Mucosa of descending colon (tissue), 3 donors: ENCODE measurements at regions not wholly inside any gene's neighbourhood (a gene's known extent, or its start where the extent isn't known, plus 50 kb on each side); places are given as distances from the start of the nearest gene placed in this dataset.

ENCODE experiments used
- ATAC-seq: fragments of 200-7000 bp; cut with Tn5 transposase; one replicate; pipeline ENCODE4 v1.9.1; 2020; ENCODE audit warnings: mild to moderate bottlenecking, moderate library complexity
- DNase-seq, 3 donors: peaks; one replicate each; pipeline ENCODE4 v3.0.0-alpha.2; 2020
- H3K36me3 ChIP-seq: fragments of 200-600 bp; one replicate; pipeline ENCODE4 v1.8.0; 2021; ENCODE audit warnings: low read depth, mild to moderate bottlenecking
- H3K4me1 ChIP-seq: fragments of 200-600 bp; one replicate; pipeline ENCODE4 v1.8.0; 2021; ENCODE audit warnings: low read depth, mild to moderate bottlenecking
- H3K4me3 ChIP-seq: fragments of 200-600 bp; one replicate; pipeline ENCODE4 v1.8.0; 2021; ENCODE audit warnings: mild to moderate bottlenecking
- H3K9me3 ChIP-seq: fragments of 200-600 bp; one replicate; pipeline ENCODE4 v1.8.0; 2021; ENCODE audit warnings: mild to moderate bottlenecking
- intact Hi-C, 2 donors: fragments of 100-400 bp; cut with DNase I in 1 of 2; cut with micrococcal nuclease in 1 of 2; formaldehyde crosslinking; loops; one replicate each; pipeline versions ENCODE4 v1.11.0 to v1.11.1; 2022; cut with DNase I, micrococcal nuclease
- TF ChIP-seq, protein P1 (sequence below): fragments of 200-600 bp; IDR thresholded peaks from one replicate; pipeline ENCODE4 v1.8.0; 2022; ENCODE audit warnings: antibody characterized with exemption, mild to moderate bottlenecking
- donor health status: DM: no; HTN: no; CAD: no; lungs with moderate emphysema.
- donor health status: DM: no; HTN: no; CAD: no.
- donor health status: DM: no; HTN: yes; CAD: no.

DNA sequence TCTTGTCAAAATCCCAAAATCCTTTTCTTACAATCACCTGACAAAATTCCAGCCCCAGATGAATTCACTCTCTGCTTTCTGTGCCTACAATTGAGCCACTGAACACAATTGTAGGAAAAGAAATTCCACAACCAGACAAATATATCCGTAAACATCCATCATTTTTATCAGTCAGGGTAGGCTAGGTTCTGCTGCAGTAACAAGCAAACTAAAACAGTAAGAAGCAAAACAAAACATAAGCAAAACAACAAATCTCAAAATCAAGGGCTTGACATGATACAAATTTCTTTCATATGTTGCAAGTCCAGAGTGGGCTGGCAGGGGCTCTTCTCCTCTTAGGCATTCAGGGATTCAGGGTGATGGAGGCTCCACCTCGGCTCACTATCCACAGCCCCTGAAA lies 114.2 kb upstream of the MAN2A1 start:
- ATAC-seq (no peak), DNase-seq (no peak)
- intact Hi-C loops, result no loop called here
- no peaks in the 10 kb centered on the region for H3K4me1 ChIP-seq
- TF ChIP-seq, protein P1, sequence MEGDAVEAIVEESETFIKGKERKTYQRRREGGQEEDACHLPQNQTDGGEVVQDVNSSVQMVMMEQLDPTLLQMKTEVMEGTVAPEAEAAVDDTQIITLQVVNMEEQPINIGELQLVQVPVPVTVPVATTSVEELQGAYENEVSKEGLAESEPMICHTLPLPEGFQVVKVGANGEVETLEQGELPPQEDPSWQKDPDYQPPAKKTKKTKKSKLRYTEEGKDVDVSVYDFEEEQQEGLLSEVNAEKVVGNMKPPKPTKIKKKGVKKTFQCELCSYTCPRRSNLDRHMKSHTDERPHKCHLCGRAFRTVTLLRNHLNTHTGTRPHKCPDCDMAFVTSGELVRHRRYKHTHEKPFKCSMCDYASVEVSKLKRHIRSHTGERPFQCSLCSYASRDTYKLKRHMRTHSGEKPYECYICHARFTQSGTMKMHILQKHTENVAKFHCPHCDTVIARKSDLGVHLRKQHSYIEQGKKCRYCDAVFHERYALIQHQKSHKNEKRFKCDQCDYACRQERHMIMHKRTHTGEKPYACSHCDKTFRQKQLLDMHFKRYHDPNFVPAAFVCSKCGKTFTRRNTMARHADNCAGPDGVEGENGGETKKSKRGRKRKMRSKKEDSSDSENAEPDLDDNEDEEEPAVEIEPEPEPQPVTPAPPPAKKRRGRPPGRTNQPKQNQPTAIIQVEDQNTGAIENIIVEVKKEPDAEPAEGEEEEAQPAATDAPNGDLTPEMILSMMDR, result no peak
- H3K9me3 ChIP-seq, result no peaks in the 10 kb centered on the region
- H3K4me3 ChIP-seq, result no peak overlapping the region
- no peaks in the 10 kb centered on the region for H3K36me3 ChIP-seq

DNA sequence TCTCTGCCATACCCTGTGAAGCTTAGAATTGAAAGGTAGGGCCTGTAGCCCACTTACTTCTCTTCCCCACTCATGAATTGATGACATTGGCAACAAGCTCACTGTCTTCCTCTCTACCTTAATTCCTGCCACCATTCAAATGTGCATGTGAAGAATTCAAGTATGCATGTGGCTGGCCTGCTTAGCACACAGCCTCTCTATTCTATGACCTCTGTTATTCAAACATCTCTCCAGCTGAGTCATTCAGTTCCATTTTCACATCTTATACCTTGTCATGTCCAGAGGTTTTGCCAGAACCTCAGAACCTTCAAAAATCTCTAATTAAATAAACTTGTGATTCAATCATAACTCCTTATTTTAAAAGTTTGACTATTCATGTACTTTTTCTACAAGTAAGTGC lies 114.7 kb upstream of the MAN2A1 start:
- TF ChIP-seq, protein P1, result no peak
- DNase-seq (no peak), ATAC-seq (no peak)
- no peaks in the 10 kb centered on the region for H3K9me3 ChIP-seq
- H3K4me1 ChIP-seq, result no peaks in the 10 kb centered on the region
- H3K36me3 ChIP-seq, result no peaks in the 10 kb centered on the region
- H3K4me3 ChIP-seq, result no peak overlapping the region
- intact Hi-C loops, result no loop called here

DNA sequence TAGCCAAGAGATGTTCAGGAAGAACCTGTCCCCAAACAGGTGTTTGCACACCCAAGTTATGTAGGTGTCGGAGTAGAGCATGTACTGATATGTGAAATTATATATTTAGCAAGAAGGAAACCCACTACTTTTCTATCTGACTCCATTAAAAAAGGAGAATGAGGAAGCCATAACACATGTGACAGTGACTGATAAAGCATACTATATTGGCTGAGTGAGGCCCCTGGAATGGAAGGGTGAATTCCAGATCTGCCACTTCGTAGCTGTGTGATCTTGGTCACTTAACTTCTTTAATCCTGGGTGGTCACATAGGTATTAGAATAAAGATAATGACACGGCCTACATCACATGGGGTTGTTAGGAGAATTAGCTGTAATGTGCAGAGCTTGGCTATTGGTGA lies 116.0 kb upstream of the MAN2A1 start:
- no peak for ATAC-seq
- Histone ChIP-seq H3K36me3 (no peaks in the 10 kb centered on the region), H3K9me3 (no peaks in the 10 kb centered on the region), H3K4me3 (no peak overlapping the region), H3K4me1 (no peaks in the 10 kb centered on the region)
- no peak for DNase-seq
- intact Hi-C loops, result no loop called here
- TF ChIP-seq, protein P1, result no peak

DNA sequence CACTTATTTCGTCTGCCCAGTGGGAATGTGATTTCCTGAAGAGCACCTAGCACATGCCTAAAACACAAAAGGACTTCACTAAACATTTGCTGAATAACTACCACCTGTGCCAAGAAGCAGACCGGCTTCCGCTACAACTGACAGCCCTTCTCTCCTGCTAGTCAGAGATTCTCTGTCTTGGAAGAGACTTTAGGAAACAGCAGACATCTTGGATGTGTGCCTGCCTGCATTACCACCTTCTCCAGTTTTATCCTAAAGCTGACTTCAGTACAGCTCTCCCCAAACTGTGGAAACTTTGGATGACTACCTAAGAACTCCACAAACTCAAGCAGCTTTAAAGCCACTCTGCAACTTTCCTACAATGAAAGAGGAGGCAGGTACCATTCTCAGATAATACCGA lies 116.5 kb upstream of the MAN2A1 start:
- ATAC-seq (no peak), DNase-seq (no peak)
- Histone ChIP-seq H3K36me3 (no peaks in the 10 kb centered on the region), H3K4me3 (no peak overlapping the region), H3K4me1 (no peaks in the 10 kb centered on the region), H3K9me3 (no peaks in the 10 kb centered on the region)
- intact Hi-C loops, result no loop called here
- TF ChIP-seq, protein P1, result no peak

DNA sequence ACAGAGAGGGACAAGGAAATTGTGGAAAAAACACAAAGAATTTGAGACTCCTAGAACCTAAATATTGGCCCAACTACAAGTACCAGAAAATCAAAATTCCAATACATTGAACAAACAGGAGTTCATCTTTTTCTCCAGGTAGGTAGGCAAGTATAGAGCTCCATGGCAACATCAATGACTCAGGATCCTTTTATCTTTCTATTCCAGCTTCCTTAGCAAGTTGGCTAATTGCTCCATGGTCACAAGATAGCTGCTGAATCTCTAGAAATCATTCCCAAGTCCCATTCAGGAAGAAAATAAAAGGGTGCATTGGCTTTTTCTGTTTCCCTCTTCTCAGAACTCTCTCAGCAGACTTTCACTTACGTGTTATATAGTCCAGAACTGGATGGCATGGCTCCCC lies 117.9 kb upstream of the MAN2A1 start:
- Histone ChIP-seq H3K36me3 (no peaks in the 10 kb centered on the region), H3K4me3 (no peak overlapping the region), H3K4me1 (no peaks in the 10 kb centered on the region), H3K9me3 (no peaks in the 10 kb centered on the region)
- DNase-seq (no peak), ATAC-seq (no peak)
- intact Hi-C loops, result no loop called here
- TF ChIP-seq, protein P1, result no peak

DNA sequence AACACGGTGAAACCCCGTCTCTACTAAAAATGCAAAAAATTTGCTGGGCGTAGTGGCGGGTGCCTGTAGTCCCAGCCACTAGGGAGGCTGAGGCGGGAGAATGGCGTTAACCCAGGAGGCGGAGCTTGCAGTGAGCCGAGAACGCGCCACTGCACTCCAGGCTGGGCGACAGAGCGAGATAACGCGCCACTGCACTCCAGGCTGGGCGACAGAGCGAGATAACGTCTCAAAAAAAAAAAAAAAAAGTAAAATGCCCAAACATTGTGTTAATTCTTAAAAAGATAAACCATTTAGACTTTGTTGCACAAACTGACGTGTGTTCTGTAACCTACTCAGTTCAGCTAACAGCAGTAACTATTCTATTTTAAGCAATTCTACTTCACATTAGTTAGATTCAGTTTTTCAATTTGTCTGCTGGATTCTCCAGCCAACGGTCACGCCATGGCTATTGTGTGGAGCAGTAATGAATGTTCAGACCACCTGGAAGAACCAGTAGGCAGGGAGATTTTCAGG lies 119.3 kb upstream of the MAN2A1 start:
- no peaks in the 10 kb centered on the region for H3K36me3 ChIP-seq
- no peak for DNase-seq
- no peak overlapping the region for H3K4me3 ChIP-seq
- no peak for ATAC-seq
- intact Hi-C loops, result no loop called here
- H3K9me3 ChIP-seq, result no peaks in the 10 kb centered on the region
- TF ChIP-seq, protein P1, result no peak
- H3K4me1 ChIP-seq, result no peaks in the 10 kb centered on the region
